ENCODE measurements at regions not wholly inside any gene's neighbourhood (a gene's known extent, or its start where the extent isn't known, plus 50 kb on each side); places are given as distances from the start of the nearest gene placed in this dataset.
A peak's percentile ranks its signal among the peaks of the same experiment; 100 is the strongest.

- no peak for DNase-seq (ENCODE audit: low read depth in 2 of 3, low spot score in 2 of 3)
These were observed 317.6 kb downstream of the ENC1 start for GRCh38 chr5:74322944-74323343.

- no peak for DNase-seq (ENCODE audit: low read depth in 2 of 3, low spot score in 2 of 3)
These were observed 318.3 kb downstream of the ENC1 start for GRCh38 chr5:74322191-74322590.

DNA sequence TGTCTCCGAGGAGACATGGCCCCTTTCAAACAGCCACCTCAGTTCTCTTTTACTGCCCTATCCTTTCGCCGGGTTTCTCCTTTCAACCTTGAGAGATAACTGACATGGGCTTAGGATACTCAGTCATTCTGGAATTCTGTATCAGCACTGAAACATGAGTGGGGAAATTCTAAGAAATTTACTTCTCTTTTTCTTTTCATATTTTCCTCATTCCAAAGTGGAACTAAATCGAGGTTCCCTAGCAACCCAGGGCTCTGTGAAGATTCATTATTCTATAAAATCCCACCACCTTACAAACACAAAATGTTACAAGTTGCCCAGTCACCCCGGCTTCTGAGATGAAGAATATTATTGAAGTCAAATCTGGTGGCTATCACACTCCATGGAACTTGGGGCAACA lies 319.2 kb downstream of the ENC1 start:
- no peak for DNase-seq (ENCODE audit: low read depth in 2 of 3, low spot score in 2 of 3)

DNA sequence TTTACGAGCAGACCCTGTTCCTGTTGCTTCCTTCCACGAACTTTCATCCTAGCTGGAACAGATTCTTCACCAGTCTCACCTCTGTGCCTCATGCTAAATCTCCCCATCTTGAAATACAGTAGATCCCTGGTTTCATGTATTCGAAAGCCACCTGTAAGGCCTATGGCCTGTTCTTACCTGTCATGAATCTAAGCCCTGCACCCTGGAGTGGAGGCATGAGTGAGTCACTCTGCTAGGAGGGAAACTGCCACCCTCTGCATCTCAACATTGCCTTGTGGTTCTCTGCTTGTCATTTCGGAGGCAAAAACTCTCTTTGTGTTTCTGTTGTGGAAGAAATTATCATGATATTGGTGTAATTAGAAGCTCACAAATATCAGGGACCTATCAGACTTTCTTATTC lies 320.0 kb downstream of the ENC1 start:
- DNase-seq (ENCODE audit: low read depth in 2 of 3, low spot score in 2 of 3) = no peak

DNA sequence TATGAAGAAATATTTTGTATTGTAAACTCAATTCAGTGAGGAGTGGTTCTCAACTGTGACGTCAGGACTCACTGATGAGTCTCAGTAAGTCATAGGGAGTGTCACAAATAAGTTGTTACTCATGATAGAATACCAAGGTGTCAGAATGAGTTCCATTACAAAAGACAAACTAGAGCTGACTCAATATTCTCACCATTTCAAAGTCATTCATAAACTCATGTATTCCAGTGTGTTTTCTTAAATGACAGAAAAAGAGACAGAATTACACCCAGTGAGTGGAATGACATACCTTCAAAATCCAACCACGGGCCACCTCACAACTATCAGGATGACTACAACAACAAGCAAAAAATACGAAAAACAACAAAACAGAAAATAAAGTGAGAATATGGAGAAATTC lies 321.5 kb downstream of the ENC1 start:
- DNase-seq (ENCODE audit: low read depth in 2 of 3, low spot score in 2 of 3) = no peak

- peak in 1 of 3 experiments; percentile 2 for DNase-seq (ENCODE audit: low read depth in 2 of 3, low spot score in 2 of 3)
These were observed 324.4 kb downstream of the ENC1 start for GRCh38 chr5:74316064-74316603.

- no peak for DNase-seq (ENCODE audit: low read depth in 2 of 3, low spot score in 2 of 3)
These were observed 325.6 kb downstream of the ENC1 start for GRCh38 chr5:74314906-74315305.

DNA sequence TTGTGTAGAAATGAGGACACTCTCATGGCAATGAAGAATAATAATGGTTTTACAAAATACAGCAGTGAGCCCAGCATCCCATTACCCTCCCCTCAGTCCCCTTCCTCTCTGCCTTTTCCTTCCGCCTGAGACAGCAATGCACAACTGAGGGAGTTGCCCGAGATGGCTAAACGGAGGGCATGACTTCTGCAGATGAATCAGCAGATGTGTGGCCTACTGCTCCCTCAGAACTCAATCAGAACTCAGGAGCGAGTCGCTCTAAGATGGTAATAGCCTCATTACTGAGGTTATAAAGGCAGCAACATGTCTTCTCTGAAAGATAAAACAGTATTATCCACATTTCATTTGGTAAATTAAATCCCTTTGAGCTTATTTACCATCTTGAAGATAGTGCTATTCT lies 326.6 kb downstream of the ENC1 start:
- DNase-seq (ENCODE audit: low read depth in 2 of 3, low spot score in 2 of 3) = no peak

- DNase-seq (ENCODE audit: low read depth in 2 of 3, low spot score in 2 of 3) = no peak
These were observed 327.8 kb downstream of the ENC1 start for GRCh38 chr5:74312746-74313145.

DNA sequence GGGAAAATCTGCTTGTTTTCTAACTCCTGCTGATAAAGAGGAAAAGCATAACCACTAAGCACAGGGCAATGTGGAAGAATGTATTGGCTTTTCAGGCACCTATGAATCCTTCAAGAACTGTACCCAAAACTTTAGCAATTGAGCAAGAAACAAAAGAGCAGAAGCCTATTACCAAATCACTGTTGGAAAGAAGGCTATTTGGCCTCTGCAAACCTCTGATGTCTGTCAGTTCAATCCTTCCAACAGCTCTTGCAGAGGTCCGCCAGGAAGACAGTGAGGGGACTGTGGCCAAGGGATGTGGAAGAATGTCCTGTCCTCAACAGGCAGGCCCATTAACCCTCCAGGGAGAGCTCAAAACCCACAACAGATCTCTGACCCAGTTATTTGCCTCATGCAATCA lies 328.6 kb downstream of the ENC1 start:
- DNase-seq (ENCODE audit: low read depth in 2 of 3, low spot score in 2 of 3) = no peak

DNA sequence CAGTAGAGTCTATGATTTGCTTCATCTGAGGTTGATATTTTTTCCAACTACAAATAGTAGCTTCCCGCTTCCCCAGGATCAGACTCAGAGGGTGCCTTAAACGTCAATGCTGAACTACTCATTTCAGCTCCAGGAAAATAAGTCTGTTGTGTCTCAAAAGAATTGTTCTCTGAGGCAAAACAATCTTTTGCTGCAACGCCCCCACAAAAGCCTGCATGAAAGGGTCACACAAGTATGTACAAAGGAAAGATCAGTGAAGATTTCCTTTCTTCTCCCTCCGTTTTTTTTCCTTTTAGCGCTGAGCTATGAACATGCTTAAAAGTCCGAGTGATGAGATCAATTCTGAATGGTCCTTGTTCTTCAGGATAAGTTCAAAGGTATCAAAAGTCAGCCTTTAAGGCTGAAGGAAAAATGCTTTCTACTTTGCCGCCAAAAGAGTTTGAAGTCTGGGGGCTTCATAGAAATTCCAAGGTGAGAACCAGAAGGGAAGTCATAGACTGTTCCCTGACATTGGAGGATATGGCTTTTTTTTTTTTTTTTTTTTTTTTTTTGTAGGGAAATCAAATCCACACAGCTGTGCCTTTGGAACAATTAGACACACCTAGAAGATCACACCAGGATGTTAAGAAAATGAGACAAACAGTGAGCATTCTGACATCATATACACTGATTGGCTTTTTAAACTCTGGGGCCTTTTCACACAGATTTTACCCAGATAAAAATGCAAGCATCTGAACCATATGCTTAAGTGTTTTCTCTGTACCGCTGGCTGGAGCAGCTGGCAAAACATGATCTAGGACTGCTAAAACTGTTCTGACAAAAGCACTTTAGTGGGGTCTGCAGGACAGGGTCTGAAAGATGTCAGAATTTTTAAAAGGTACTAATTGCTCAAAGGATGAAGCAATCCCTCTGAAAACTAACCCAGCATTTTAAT lies 329.3 kb downstream of the ENC1 start:
- no peak for DNase-seq (ENCODE audit: low read depth in 2 of 3, low spot score in 2 of 3)

- DNase-seq (ENCODE audit: low read depth in 2 of 3, low spot score in 2 of 3) = no peak
These were observed 330.1 kb downstream of the ENC1 start for GRCh38 chr5:74310386-74310785.

GRCh38 chr5:74309050-74309449 lies 331.5 kb downstream of the ENC1 start:
- no peak for DNase-seq (ENCODE audit: low read depth in 2 of 3, low spot score in 2 of 3)

DNA sequence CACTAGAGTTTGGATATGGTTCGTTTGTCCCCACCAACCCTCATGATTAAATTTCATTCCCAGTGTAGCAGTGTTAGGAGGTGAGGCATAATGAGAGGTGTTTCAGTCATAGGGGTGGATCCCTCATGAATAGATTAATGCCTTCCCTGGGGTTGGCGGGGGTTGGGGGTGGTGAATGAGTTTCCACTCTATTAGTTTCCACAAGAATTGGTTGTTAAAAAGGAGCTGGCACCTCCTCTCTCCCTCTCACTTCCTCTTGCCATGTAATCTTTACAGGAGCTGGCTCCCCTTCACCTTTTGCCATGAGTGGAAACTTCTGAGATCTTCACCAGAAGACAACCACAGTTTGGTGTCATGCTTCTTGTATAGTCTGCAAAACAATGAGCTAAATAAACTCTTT lies 333.7 kb downstream of the ENC1 start:
- DNase-seq (ENCODE audit: low read depth in 2 of 3, low spot score in 2 of 3) = no peak

GRCh38 chr5:74304536-74304935 lies 336.0 kb downstream of the ENC1 start:
- no peak for DNase-seq (ENCODE audit: low read depth in 2 of 3, low spot score in 2 of 3)

DNA sequence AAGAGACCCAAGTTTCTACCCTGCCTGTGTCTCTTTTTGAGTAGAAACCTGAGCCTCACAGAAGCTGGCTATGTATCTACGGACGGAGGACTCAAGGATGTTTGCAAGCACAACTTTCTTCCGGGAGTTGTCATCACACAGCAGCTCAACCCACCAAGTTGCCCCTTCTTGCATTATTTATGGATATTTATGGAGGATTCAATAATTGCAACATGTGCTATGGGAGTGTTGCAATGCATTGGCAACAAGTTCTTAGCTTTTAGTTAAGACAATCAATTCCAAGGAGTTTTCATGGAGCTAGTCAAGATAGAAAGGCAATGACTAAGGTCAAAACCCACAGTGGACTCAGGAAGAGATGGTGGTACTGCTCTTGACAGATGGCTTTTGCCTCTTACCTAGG lies 336.9 kb downstream of the ENC1 start:
- DNase-seq (ENCODE audit: low read depth in 2 of 3, low spot score in 2 of 3) = no peak

DNA sequence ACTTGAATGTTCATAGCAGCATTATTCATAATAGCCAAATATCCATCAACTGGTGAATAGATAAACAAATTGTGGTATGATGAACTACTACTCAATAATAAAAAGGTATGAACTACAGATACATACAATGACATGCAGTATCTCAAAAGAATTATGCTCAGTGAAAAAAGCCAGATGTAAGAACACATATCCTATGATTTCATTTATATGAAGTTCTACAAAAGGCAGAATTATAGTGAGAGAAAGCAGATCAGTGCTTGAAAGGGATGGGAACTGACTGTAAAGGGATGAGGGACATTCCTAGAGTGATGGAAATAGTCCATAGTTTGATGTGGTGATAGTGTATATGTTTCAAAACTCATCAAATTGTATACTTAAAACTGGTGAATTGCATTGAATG lies 339.0 kb downstream of the ENC1 start:
- DNase-seq (ENCODE audit: low read depth in 2 of 3, low spot score in 2 of 3) = no peak

GRCh38 chr5:74300808-74301389 lies 339.6 kb downstream of the ENC1 start:
- no peak for DNase-seq (ENCODE audit: low read depth in 2 of 3, low spot score in 2 of 3)

GRCh38 chr5:74299833-74300232 lies 340.7 kb downstream of the ENC1 start:
- no peak for DNase-seq (ENCODE audit: low read depth in 2 of 3, low spot score in 2 of 3)

GRCh38 chr5:74296685-74297408 lies 343.7 kb downstream of the ENC1 start:
- no peak for DNase-seq (ENCODE audit: low read depth in 2 of 3, low spot score in 2 of 3)

GRCh38 chr5:74295676-74296075 lies 344.9 kb downstream of the ENC1 start:
- no peak for DNase-seq (ENCODE audit: low read depth in 2 of 3, low spot score in 2 of 3)

GRCh38 chr5:74295141-74295540 lies 345.4 kb downstream of the ENC1 start:
- no peak for DNase-seq (ENCODE audit: low read depth in 2 of 3, low spot score in 2 of 3)

All from activated CD8-positive, alpha-beta memory T cell treated with anti-CD3 and anti-CD28 coated beads for 48 hours (primary cell).